ENCODE measurements at regions not wholly inside any gene's neighbourhood (a gene's known extent, or its start where the extent isn't known, plus 50 kb on each side); places are given as distances from the start of the nearest gene placed in this dataset.

DNA sequence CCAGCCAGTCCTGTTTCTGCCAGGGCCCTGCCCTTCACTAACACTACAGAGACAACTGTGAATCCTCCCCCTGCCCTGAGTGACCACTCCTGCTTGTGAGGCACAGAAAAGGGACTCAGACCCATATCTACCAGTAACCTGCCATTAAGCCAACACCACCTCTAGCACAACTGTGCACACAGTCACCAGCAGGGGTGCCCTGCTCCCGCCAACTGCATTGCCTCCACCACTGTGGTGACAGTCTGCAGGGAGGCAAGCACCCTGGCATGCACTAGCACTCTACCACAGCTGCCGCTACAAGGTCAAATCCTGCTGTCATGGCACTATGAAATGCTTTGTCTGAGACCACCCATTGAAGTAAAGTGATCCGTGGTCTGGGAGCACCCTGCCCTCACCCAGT, 1028.5 kb upstream of the CDH9 start:
- TF ChIP-seq POLR2A (IDR thresholded peaks at IDR 0.05; ENCODE audit: low read depth) (no peak), POLR2AphosphoS5 (IDR thresholded peaks at IDR 0.05) (no peak)
- TF ChIP-seq, protein P1, sequence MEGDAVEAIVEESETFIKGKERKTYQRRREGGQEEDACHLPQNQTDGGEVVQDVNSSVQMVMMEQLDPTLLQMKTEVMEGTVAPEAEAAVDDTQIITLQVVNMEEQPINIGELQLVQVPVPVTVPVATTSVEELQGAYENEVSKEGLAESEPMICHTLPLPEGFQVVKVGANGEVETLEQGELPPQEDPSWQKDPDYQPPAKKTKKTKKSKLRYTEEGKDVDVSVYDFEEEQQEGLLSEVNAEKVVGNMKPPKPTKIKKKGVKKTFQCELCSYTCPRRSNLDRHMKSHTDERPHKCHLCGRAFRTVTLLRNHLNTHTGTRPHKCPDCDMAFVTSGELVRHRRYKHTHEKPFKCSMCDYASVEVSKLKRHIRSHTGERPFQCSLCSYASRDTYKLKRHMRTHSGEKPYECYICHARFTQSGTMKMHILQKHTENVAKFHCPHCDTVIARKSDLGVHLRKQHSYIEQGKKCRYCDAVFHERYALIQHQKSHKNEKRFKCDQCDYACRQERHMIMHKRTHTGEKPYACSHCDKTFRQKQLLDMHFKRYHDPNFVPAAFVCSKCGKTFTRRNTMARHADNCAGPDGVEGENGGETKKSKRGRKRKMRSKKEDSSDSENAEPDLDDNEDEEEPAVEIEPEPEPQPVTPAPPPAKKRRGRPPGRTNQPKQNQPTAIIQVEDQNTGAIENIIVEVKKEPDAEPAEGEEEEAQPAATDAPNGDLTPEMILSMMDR (IDR thresholded peaks at IDR 0.05), result no peak
